ENCODE measurements at regions not wholly inside any gene's neighbourhood (a gene's known extent, or its start where the extent isn't known, plus 50 kb on each side); places are given as distances from the start of the nearest gene placed in this dataset.

DNA sequence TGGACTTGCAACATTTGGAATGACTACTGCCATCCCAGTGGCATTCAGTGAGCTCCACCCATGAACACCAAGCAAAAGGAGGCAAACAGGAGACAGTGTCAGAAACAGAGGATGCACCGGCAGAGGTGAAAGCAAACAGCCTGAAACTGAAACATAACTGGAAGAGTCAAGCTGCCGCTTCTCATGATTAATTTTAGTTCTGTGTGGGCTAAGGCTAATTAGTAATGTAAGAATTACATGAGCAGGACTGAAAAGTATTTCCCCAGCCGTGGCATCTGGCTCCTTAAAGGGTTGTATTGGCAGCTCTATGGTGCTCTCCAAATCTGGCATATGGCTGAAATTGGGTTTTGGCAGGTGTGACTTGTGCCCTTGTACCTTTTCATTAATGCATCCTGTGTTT lies 1108.1 kb downstream of the TSN start (continued):
- TF ChIP-seq FUS (optimal IDR thresholded peaks at IDR 0.05; ENCODE audit: low read depth, low read length), result no peak
- TF ChIP-seq NFIC (IDR thresholded peaks at IDR 0.05), result no peak
- no peak for TF ChIP-seq TAF7 (tag; IDR thresholded peaks at IDR 0.05)
- TF ChIP-seq, protein P1, sequence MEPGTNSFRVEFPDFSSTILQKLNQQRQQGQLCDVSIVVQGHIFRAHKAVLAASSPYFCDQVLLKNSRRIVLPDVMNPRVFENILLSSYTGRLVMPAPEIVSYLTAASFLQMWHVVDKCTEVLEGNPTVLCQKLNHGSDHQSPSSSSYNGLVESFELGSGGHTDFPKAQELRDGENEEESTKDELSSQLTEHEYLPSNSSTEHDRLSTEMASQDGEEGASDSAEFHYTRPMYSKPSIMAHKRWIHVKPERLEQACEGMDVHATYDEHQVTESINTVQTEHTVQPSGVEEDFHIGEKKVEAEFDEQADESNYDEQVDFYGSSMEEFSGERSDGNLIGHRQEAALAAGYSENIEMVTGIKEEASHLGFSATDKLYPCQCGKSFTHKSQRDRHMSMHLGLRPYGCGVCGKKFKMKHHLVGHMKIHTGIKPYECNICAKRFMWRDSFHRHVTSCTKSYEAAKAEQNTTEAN (CRISPR knock-in tag; IDR thresholded peaks at IDR 0.05), result no peak
- TF ChIP-seq ZNF121 (CRISPR knock-in tag; conservative IDR thresholded peaks at IDR 0.05), result no peak
- TF ChIP-seq, protein P2, sequence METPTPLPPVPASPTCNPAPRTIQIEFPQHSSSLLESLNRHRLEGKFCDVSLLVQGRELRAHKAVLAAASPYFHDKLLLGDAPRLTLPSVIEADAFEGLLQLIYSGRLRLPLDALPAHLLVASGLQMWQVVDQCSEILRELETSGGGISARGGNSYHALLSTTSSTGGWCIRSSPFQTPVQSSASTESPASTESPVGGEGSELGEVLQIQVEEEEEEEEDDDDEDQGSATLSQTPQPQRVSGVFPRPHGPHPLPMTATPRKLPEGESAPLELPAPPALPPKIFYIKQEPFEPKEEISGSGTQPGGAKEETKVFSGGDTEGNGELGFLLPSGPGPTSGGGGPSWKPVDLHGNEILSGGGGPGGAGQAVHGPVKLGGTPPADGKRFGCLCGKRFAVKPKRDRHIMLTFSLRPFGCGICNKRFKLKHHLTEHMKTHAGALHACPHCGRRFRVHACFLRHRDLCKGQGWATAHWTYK (CRISPR knock-in tag; IDR thresholded peaks at IDR 0.05), result no peak
- TF ChIP-seq, protein P3, sequence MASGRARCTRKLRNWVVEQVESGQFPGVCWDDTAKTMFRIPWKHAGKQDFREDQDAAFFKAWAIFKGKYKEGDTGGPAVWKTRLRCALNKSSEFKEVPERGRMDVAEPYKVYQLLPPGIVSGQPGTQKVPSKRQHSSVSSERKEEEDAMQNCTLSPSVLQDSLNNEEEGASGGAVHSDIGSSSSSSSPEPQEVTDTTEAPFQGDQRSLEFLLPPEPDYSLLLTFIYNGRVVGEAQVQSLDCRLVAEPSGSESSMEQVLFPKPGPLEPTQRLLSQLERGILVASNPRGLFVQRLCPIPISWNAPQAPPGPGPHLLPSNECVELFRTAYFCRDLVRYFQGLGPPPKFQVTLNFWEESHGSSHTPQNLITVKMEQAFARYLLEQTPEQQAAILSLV (tag; IDR thresholded peaks at IDR 0.05), result no peak
- TF ChIP-seq ZEB2 (IDR thresholded peaks at IDR 0.05), result no peak
- TF ChIP-seq, protein P4, sequence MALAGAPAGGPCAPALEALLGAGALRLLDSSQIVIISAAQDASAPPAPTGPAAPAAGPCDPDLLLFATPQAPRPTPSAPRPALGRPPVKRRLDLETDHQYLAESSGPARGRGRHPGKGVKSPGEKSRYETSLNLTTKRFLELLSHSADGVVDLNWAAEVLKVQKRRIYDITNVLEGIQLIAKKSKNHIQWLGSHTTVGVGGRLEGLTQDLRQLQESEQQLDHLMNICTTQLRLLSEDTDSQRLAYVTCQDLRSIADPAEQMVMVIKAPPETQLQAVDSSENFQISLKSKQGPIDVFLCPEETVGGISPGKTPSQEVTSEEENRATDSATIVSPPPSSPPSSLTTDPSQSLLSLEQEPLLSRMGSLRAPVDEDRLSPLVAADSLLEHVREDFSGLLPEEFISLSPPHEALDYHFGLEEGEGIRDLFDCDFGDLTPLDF (CRISPR knock-in tag; IDR thresholded peaks at IDR 0.05), result no peak
- TF ChIP-seq, protein P5, sequence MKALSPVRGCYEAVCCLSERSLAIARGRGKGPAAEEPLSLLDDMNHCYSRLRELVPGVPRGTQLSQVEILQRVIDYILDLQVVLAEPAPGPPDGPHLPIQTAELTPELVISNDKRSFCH (CRISPR knock-in tag; IDR thresholded peaks at IDR 0.05), result no peak
- TF ChIP-seq, protein P5 (tag; IDR thresholded peaks at IDR 0.05), result no peak
- TF ChIP-seq YY1 (IDR thresholded peaks at IDR 0.05; ENCODE audit: borderline replicate concordance in 1 of 3, control insufficient read depth in 1 of 3, extremely low read depth in 1 of 3, insufficient read depth in 3 of 3, insufficient read length in 1 of 3, insufficient replicate concordance in 2 of 3, low read depth in 1 of 3, low read length in 2 of 3), result no peak
- TF ChIP-seq KDM4B (IDR thresholded peaks at IDR 0.05; ENCODE audit: borderline replicate concordance in 2 of 2, low read depth in 1 of 2), result no peak
- TF ChIP-seq DACH1 (IDR thresholded peaks at IDR 0.05; ENCODE audit: partially characterized antibody), result no peak
- no peak for TF ChIP-seq BRD9 (IDR thresholded peaks at IDR 0.05; ENCODE audit: low read depth, partially characterized antibody)
- TF ChIP-seq, protein P6, sequence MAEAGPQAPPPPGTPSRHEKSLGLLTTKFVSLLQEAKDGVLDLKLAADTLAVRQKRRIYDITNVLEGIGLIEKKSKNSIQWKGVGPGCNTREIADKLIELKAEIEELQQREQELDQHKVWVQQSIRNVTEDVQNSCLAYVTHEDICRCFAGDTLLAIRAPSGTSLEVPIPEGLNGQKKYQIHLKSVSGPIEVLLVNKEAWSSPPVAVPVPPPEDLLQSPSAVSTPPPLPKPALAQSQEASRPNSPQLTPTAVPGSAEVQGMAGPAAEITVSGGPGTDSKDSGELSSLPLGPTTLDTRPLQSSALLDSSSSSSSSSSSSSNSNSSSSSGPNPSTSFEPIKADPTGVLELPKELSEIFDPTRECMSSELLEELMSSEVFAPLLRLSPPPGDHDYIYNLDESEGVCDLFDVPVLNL (CRISPR knock-in tag; IDR thresholded peaks at IDR 0.05; ENCODE audit: low read depth), result no peak
